Liver (tissue), 3 donors: ENCODE measurements at regions not wholly inside any gene's neighbourhood (a gene's known extent, or its start where the extent isn't known, plus 50 kb on each side); places are given as distances from the start of the nearest gene placed in this dataset.

ENCODE experiments used
- EGR1 ChIP-seq, 2 donors: IDR thresholded peaks; 2 replicates each; pipeline ENCODE4 v1.6.1; 2016 to 2018; ENCODE audit warnings: antibody characterized with exemption in 2 of 2, low read depth in 2 of 2
- FOXA1 ChIP-seq: IDR thresholded peaks from 2 replicates; pipeline ENCODE4 v1.6.1; 2016; ENCODE audit warnings: antibody characterized with exemption
- GABPA ChIP-seq, 2 donors: IDR thresholded peaks in 1 of 2; conservative IDR thresholded peaks in 1 of 2; 2 replicates each; pipeline ENCODE4 v1.6.1; 2016; ENCODE audit warnings: antibody characterized with exemption in 2 of 2, mild to moderate bottlenecking in 1 of 2, moderate library complexity in 1 of 2
- HNF4A ChIP-seq, 2 donors: conservative IDR thresholded peaks; 2 replicates each; pipeline ENCODE4 v1.6.1; 2016; ENCODE audit warnings: antibody characterized with exemption in 2 of 2, mild to moderate bottlenecking in 2 of 2
- JUND ChIP-seq, 2 donors: IDR thresholded peaks; 2 replicates each; pipeline ENCODE4 v1.6.1; 2016; ENCODE audit warnings: antibody characterized with exemption in 2 of 2
- NR2F2 ChIP-seq: IDR thresholded peaks from 2 replicates; pipeline ENCODE4 v1.6.1; 2016; ENCODE audit warnings: antibody characterized with exemption
- RAD21 ChIP-seq, 2 donors: IDR thresholded peaks; 2 replicates each; pipeline ENCODE4 v1.6.1; 2016; ENCODE audit warnings: antibody characterized with exemption in 2 of 2, mild to moderate bottlenecking in 2 of 2
- RXRA ChIP-seq, 2 donors: IDR thresholded peaks; 2 replicates each; pipeline ENCODE4 v1.6.1; 2017 to 2018; ENCODE audit warnings: antibody characterized with exemption in 2 of 2, mild to moderate bottlenecking in 1 of 2
- SP1 ChIP-seq: IDR thresholded peaks from 2 replicates; pipeline ENCODE4 v1.6.1; 2018; ENCODE audit warnings: antibody characterized with exemption, mild to moderate bottlenecking
- TAF1 ChIP-seq: conservative IDR thresholded peaks from 2 replicates; pipeline ENCODE4 v1.6.1; 2016; ENCODE audit warnings: antibody characterized with exemption, mild to moderate bottlenecking
- TF ChIP-seq, protein P1 (sequence below): fragments of 150-350 bp; IDR thresholded peaks from 2 replicates; pipeline ENCODE4 v1.5.1; 2017; ENCODE audit warnings: improper control_type of control experiment, low read depth, low read length; ENCODE audit not compliant: missing input control
- TF ChIP-seq, protein P2 (sequence below): IDR thresholded peaks from 2 replicates; pipeline ENCODE4 v1.6.1; 2016; ENCODE audit warnings: antibody characterized with exemption
- TF ChIP-seq, protein P3 (sequence below): IDR thresholded peaks from 2 replicates; pipeline ENCODE4 v1.6.1; 2016; ENCODE audit warnings: antibody characterized with exemption, mild to moderate bottlenecking
- donor health status: healthy.
- donor health status: healthy.

DNA sequence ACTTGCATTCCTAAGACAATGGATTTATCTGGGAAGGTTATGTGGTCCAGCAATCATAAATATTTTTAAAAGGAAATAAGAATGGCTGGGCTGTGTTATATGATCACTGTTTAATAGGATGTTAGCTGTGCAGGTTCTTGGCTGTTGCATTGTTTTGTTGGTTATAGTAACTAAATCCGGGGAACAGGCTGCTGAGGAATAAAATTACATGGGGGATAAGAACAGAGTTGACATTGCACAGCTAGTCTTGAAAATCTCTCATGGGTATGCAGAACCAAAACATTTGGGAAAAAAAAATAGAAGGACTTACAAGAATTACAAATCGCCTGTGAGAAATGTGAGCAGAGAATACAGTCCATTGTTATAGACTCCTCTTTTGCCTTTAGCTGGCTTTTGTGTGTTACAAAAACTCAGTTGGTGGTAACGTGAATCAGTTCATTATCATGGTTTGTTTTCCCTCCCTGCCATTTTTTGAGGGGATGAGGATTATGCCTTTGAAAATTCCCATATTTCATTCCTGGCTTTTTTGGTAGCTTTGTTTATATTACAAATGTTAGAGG is 375.3 kb upstream of the DAB2 start:
- TF ChIP-seq, protein P1, sequence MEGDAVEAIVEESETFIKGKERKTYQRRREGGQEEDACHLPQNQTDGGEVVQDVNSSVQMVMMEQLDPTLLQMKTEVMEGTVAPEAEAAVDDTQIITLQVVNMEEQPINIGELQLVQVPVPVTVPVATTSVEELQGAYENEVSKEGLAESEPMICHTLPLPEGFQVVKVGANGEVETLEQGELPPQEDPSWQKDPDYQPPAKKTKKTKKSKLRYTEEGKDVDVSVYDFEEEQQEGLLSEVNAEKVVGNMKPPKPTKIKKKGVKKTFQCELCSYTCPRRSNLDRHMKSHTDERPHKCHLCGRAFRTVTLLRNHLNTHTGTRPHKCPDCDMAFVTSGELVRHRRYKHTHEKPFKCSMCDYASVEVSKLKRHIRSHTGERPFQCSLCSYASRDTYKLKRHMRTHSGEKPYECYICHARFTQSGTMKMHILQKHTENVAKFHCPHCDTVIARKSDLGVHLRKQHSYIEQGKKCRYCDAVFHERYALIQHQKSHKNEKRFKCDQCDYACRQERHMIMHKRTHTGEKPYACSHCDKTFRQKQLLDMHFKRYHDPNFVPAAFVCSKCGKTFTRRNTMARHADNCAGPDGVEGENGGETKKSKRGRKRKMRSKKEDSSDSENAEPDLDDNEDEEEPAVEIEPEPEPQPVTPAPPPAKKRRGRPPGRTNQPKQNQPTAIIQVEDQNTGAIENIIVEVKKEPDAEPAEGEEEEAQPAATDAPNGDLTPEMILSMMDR = no peak
- TF ChIP-seq SP1 (no peak), GABPA (IDR thresholded peaks at IDR 0.05 in 1 of 2, conservative IDR thresholded peaks at IDR 0.05 in 1 of 2) (no peak), RAD21 (IDR thresholded peaks at IDR 0.05) (no peak), EGR1 (IDR thresholded peaks at IDR 0.05; ENCODE audit: low read depth in 2 of 2) (no peak), NR2F2 (no peak), JUND (IDR thresholded peaks at IDR 0.05) (no peak), FOXA1 (no peak), TAF1 (no peak), HNF4A (conservative IDR thresholded peaks at IDR 0.05) (no peak), RXRA (IDR thresholded peaks at IDR 0.05) (no peak)
- TF ChIP-seq, protein P2, sequence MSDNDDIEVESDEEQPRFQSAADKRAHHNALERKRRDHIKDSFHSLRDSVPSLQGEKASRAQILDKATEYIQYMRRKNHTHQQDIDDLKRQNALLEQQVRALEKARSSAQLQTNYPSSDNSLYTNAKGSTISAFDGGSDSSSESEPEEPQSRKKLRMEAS = no peak
- TF ChIP-seq, protein P3, sequence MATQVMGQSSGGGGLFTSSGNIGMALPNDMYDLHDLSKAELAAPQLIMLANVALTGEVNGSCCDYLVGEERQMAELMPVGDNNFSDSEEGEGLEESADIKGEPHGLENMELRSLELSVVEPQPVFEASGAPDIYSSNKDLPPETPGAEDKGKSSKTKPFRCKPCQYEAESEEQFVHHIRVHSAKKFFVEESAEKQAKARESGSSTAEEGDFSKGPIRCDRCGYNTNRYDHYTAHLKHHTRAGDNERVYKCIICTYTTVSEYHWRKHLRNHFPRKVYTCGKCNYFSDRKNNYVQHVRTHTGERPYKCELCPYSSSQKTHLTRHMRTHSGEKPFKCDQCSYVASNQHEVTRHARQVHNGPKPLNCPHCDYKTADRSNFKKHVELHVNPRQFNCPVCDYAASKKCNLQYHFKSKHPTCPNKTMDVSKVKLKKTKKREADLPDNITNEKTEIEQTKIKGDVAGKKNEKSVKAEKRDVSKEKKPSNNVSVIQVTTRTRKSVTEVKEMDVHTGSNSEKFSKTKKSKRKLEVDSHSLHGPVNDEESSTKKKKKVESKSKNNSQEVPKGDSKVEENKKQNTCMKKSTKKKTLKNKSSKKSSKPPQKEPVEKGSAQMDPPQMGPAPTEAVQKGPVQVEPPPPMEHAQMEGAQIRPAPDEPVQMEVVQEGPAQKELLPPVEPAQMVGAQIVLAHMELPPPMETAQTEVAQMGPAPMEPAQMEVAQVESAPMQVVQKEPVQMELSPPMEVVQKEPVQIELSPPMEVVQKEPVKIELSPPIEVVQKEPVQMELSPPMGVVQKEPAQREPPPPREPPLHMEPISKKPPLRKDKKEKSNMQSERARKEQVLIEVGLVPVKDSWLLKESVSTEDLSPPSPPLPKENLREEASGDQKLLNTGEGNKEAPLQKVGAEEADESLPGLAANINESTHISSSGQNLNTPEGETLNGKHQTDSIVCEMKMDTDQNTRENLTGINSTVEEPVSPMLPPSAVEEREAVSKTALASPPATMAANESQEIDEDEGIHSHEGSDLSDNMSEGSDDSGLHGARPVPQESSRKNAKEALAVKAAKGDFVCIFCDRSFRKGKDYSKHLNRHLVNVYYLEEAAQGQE = no peak
